SK-N-SH treated with all-trans-retinoic acid at 6 μM for 48 hours (cell line): ENCODE measurements at regions not wholly inside any gene's neighbourhood (a gene's known extent, or its start where the extent isn't known, plus 50 kb on each side); places are given as distances from the start of the nearest gene placed in this dataset.

ENCODE experiments used
- OSR1 ChIP-seq: fragments of 250-450 bp; sonication (Bioruptor Pico); IDR thresholded peaks from 2 replicates; pipeline ENCODE4 v1.8.0; 2022; ENCODE audit warnings: moderate library complexity, mild to moderate bottlenecking, inconsistent platforms
- RARB ChIP-seq: fragments of 250-450 bp; sonication (Bioruptor Pico); IDR thresholded peaks from 2 replicates; pipeline ENCODE4 v1.8.0; 2021; ENCODE audit warnings: mild to moderate bottlenecking, moderate library complexity
- SNAI2 ChIP-seq: fragments of 250-450 bp; sonication (Bioruptor Pico); IDR thresholded peaks from 2 replicates; pipeline ENCODE4 v1.5.0; 2020; ENCODE audit warnings: mild to moderate bottlenecking, moderate library complexity
- TCF4 ChIP-seq: fragments of 250-450 bp; sonication (Bioruptor Pico); IDR thresholded peaks from 2 replicates; pipeline ENCODE4 v1.8.0; 2021; ENCODE audit warnings: mild to moderate bottlenecking, moderate library complexity, borderline replicate concordance
- TOX ChIP-seq: fragments of 250-450 bp; sonication (Bioruptor Pico); IDR thresholded peaks from 2 replicates; pipeline ENCODE4 v1.8.0; 2021; ENCODE audit warnings: mild to moderate bottlenecking, moderate library complexity, borderline replicate concordance
- ZFP3 ChIP-seq: fragments of 250-450 bp; sonication (Bioruptor Pico); IDR thresholded peaks from 2 replicates; pipeline ENCODE4 v1.5.0; 2020; ENCODE audit warnings: mild to moderate bottlenecking, moderate library complexity
- ZFP30 ChIP-seq: fragments of 450-650 bp; formaldehyde crosslinking; IDR thresholded peaks from 2 replicates; pipeline ENCODE4 v1.5.0; 2022; ENCODE audit warnings: mild to moderate bottlenecking, moderate library complexity
- ZNF70 ChIP-seq: fragments of 450-650 bp; formaldehyde crosslinking; IDR thresholded peaks from 2 replicates; pipeline ENCODE4 v1.5.0; 2020; ENCODE audit warnings: mild to moderate bottlenecking, moderate library complexity
- TF ChIP-seq, protein P1 (sequence below): fragments of 250-450 bp; sonication (Bioruptor Pico); IDR thresholded peaks from 2 replicates; pipeline ENCODE4 v1.8.0; 2020; ENCODE audit warnings: mild to moderate bottlenecking, moderate library complexity, borderline replicate concordance
- TF ChIP-seq, protein P2 (sequence below): fragments of 250-450 bp; sonication (Bioruptor Pico); IDR thresholded peaks from 2 replicates; pipeline ENCODE4 v1.8.0; 2021; ENCODE audit warnings: low read depth, mild to moderate bottlenecking, moderate library complexity, borderline replicate concordance
- TF ChIP-seq, protein P3 (sequence below): fragments of 250-450 bp; sonication (Bioruptor Pico); IDR thresholded peaks from 2 replicates; pipeline ENCODE4 v1.5.1; 2020; ENCODE audit warnings: low read depth, mild to moderate bottlenecking, moderate library complexity

DNA sequence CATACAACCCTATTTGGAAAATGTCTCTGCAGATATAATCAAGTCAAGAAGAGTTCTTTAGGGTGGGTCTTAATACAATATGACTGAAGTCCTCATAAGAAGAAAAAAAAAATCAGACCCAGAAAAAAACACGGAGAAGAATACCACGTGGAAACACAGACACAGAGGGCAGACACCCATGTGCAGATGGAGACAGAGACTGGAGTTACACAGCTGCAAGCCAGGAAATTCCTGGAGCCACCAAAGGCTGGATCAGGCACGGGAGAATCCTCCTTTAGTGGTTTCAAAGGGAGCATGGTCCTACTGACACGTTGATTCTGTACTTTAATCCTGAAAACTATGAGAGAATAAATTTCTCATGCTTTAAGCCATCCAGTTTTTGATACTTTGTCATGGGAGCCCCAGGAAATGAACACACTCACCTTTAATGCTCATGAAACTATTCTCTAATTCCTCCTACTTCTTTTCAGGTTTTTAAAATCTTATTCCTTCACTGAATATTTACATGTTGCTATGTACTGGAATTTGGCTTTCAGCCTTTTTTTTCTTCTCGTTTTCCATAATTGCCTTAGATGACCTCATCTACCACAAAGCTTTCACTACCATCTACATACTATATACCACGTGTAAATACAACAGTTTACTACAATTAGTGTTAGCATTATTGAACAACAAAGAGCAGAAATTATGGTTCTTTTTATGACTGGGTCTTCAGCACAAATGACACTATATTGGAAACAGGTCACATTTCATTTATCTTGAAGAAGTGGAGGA lies 529.1 kb downstream of the IRS1 start:
- TF ChIP-seq ZFP3 (CRISPR knock-in tag), result no peak
- TF ChIP-seq, protein P1, sequence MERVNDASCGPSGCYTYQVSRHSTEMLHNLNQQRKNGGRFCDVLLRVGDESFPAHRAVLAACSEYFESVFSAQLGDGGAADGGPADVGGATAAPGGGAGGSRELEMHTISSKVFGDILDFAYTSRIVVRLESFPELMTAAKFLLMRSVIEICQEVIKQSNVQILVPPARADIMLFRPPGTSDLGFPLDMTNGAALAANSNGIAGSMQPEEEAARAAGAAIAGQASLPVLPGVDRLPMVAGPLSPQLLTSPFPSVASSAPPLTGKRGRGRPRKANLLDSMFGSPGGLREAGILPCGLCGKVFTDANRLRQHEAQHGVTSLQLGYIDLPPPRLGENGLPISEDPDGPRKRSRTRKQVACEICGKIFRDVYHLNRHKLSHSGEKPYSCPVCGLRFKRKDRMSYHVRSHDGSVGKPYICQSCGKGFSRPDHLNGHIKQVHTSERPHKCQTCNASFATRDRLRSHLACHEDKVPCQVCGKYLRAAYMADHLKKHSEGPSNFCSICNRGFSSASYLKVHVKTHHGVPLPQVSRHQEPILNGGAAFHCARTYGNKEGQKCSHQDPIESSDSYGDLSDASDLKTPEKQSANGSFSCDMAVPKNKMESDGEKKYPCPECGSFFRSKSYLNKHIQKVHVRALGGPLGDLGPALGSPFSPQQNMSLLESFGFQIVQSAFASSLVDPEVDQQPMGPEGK, result no peak
- TF ChIP-seq RARB (CRISPR knock-in tag), result no peak
- no peak for TF ChIP-seq OSR1 (CRISPR knock-in tag)
- TF ChIP-seq SNAI2 (CRISPR knock-in tag), result no peak
- TF ChIP-seq ZNF70 (CRISPR knock-in tag), result no peak
- TF ChIP-seq TOX (CRISPR knock-in tag), result no peak
- TF ChIP-seq, protein P2, sequence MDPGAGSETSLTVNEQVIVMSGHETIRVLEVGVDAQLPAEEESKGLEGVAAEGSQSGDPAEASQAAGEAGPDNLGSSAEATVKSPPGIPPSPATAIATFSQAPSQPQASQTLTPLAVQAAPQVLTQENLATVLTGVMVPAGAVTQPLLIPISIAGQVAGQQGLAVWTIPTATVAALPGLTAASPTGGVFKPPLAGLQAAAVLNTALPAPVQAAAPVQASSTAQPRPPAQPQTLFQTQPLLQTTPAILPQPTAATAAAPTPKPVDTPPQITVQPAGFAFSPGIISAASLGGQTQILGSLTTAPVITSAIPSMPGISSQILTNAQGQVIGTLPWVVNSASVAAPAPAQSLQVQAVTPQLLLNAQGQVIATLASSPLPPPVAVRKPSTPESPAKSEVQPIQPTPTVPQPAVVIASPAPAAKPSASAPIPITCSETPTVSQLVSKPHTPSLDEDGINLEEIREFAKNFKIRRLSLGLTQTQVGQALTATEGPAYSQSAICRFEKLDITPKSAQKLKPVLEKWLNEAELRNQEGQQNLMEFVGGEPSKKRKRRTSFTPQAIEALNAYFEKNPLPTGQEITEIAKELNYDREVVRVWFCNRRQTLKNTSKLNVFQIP (CRISPR knock-in tag), result no peak
- no peak for TF ChIP-seq TCF4 (CRISPR knock-in tag)
- TF ChIP-seq, protein P3, sequence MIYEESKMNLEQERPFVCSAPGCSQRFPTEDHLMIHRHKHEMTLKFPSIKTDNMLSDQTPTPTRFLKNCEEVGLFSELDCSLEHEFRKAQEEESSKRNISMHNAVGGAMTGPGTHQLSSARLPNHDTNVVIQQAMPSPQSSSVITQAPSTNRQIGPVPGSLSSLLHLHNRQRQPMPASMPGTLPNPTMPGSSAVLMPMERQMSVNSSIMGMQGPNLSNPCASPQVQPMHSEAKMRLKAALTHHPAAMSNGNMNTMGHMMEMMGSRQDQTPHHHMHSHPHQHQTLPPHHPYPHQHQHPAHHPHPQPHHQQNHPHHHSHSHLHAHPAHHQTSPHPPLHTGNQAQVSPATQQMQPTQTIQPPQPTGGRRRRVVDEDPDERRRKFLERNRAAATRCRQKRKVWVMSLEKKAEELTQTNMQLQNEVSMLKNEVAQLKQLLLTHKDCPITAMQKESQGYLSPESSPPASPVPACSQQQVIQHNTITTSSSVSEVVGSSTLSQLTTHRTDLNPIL (CRISPR knock-in tag), result no peak
- TF ChIP-seq ZFP30 (CRISPR knock-in tag), result no peak
